ENCODE measurements at regions not wholly inside any gene's neighbourhood (a gene's known extent, or its start where the extent isn't known, plus 50 kb on each side); places are given as distances from the start of the nearest gene placed in this dataset.

DNA sequence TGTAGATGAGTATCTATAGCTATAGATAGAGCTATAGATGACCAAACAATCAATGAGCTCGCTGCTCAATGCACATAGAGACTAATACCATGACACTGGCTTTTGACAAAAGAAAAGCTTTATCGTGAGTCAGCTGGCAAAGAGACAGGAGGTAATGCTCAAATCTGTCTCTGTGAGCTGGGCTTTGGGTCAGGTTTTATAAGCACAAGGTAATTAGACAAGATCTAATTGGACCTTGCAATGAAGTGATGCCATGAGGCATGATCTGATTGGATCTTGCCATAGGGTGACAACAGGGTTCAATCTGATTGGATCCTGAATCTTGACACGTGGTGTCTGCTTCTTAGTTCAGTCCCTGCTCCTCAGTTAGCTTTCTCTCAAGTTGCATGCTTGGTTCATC, 180.7 kb upstream of the MXRA5 start:
- dilution Hi-C loops (cut with MboI; ENCODE audit: extremely low pct_ligation_motif_present, low sequenced_read_pairs), result no loop called here
- H2AFZ ChIP-seq (ENCODE audit: low read depth, low read length), result no peak overlapping the region

More for the DNA sequence above, 180.7 kb upstream of the MXRA5 start:
- H3K4me3 ChIP-seq (replicated peaks in 1 of 3; ENCODE audit: insufficient read depth in 1 of 3, low read depth in 1 of 3, low read length in 3 of 3), result no peak overlapping the region
- POLR2A ChIA-PET, result no interaction called here
- H3K9ac ChIP-seq (replicated peaks; ENCODE audit: extremely low read depth, insufficient read depth, low read length), result no peak overlapping the region
- no peaks in the 10 kb centered on the region for H3K9me3 ChIP-seq (replicated peaks; ENCODE audit: control insufficient read depth, insufficient read depth, low read length)
- no peaks in the 10 kb centered on the region for H3K4me1 ChIP-seq (ENCODE audit: control insufficient read depth, extremely low read depth, insufficient read depth, low read length)
- no peaks in the 10 kb centered on the region for H3K79me2 ChIP-seq (ENCODE audit: control insufficient read depth, insufficient read depth, low read length)
- TF ChIP-seq FOS (IDR thresholded peaks at IDR 0.05; ENCODE audit: borderline replicate concordance, insufficient read depth, low read length), result no peak
- no peak for TF ChIP-seq JUN (IDR thresholded peaks at IDR 0.05; ENCODE audit: borderline replicate concordance, insufficient read depth, insufficient read length, low read depth)
- no peak for TF ChIP-seq CTCF (IDR thresholded peaks at IDR 0.05; ENCODE audit: extremely low read depth in 1 of 2, insufficient read depth in 1 of 2, low read depth in 1 of 2, low read length in 2 of 2)
- no peak for TF ChIP-seq EZH2 (IDR thresholded peaks at IDR 0.05; ENCODE audit: borderline replicate concordance, low read depth, low read length, severe bottlenecking)
- TF ChIP-seq MAX (IDR thresholded peaks at IDR 0.05; ENCODE audit: insufficient read depth, insufficient read length), result no peak
- no peak for TF ChIP-seq POLR2A (IDR thresholded peaks at IDR 0.05; ENCODE audit: low read depth, low read length)
- TF ChIP-seq GATA2 (IDR thresholded peaks at IDR 0.05; ENCODE audit: insufficient read depth, insufficient read length, low read depth, low read length), result no peak
- TF ChIP-seq POLR2AphosphoS5 (IDR thresholded peaks at IDR 0.05; ENCODE audit: insufficient read depth, low read depth, low read length), result no peak
- TF ChIP-seq MYC (IDR thresholded peaks at IDR 0.05; ENCODE audit: low read depth, low read length), result no peak
- no TSS peak for BruUV-seq (replicated peaks)
- no peak overlapping the region for H3K27ac ChIP-seq (ENCODE audit: insufficient read depth, low read depth, low read length)
- FAIRE-seq (no peak), DNase-seq (ENCODE audit: low read depth, low spot score) (no peak)
- H4K20me1 ChIP-seq (replicated peaks; ENCODE audit: control insufficient read depth, extremely low read depth, insufficient read depth, low read length), result no peaks in the 10 kb centered on the region
- no peaks in the 10 kb centered on the region for H3K27me3 ChIP-seq (ENCODE audit: control insufficient read depth in 2 of 2, insufficient read depth in 2 of 2, low read length in 2 of 2)
- no peaks in the 10 kb centered on the region for H3K9me1 ChIP-seq (replicated peaks; ENCODE audit: control insufficient read depth, extremely low read depth, insufficient read depth, low read length)
- intact Hi-C loops (cut with micrococcal nuclease), result no loop called here
- CTCF ChIA-PET, result no interaction called here
- no peak overlapping the region for H3K4me2 ChIP-seq (ENCODE audit: insufficient read depth, low read length)
- no peaks in the 10 kb centered on the region for H3K36me3 ChIP-seq (ENCODE audit: control insufficient read depth in 2 of 2, extremely low read depth in 1 of 2, insufficient read depth in 2 of 2, low read length in 2 of 2)
